Colonic mucosa (tissue), 4 donors: ENCODE measurements at regions not wholly inside any gene's neighbourhood (a gene's known extent, or its start where the extent isn't known, plus 50 kb on each side); places are given as distances from the start of the nearest gene placed in this dataset.

Source experiments
- DNase-seq: peaks from one replicate; pipeline ENCODE4 v3.0.0-alpha.2; 2020
- H3K27ac ChIP-seq: fragments of 200-600 bp; one replicate; pipeline ENCODE4 v1.8.0; 2021
- H3K27me3 ChIP-seq: fragments of 200-600 bp; one replicate; pipeline ENCODE4 v1.8.0; 2021
- H3K36me3 ChIP-seq: fragments of 200-600 bp; one replicate; pipeline ENCODE4 v1.8.0; 2021
- H3K4me1 ChIP-seq: fragments of 200-600 bp; one replicate; pipeline ENCODE4 v1.8.0; 2021; ENCODE audit warnings: mild to moderate bottlenecking
- H3K4me3 ChIP-seq: fragments of 200-600 bp; one replicate; pipeline ENCODE4 v1.8.0; 2021
- H3K9ac ChIP-seq, 2 donors: one replicate each; pipeline ENCODE4 v1.7.0; 2013; ENCODE audit warnings: control low read depth in 2 of 2, low read depth in 2 of 2, low read length in 2 of 2
- H3K9me3 ChIP-seq: fragments of 200-600 bp; one replicate; pipeline ENCODE4 v1.8.0; 2021
- CTCF ChIP-seq: fragments of 200-600 bp; IDR thresholded peaks from one replicate; pipeline ENCODE4 v1.8.0; 2022; ENCODE audit warnings: antibody characterized with exemption, mild to moderate bottlenecking
- intact Hi-C: fragments of 100-400 bp; cut with DNase I; formaldehyde crosslinking; loops from one replicate; pipeline ENCODE4 v1.14.1; 2022
- donor health status: healthy.
- donor health status: DM: no; HTN: no; CAD: no.
- donor health status: DM: no; HTN: no; CAD: no.

- Histone ChIP-seq H3K4me3 (no peak overlapping the region), H3K27ac (no peak overlapping the region), H3K4me1 (no peaks in the 10 kb centered on the region), H3K9ac (no peak overlapping the region), H3K27me3 (no peaks in the 10 kb centered on the region), H3K36me3 (no peaks in the 10 kb centered on the region), H3K9me3 (no peaks in the 10 kb centered on the region)
- no peak for DNase-seq
- intact Hi-C loops: no loop called here
- no peak for TF ChIP-seq CTCF
Observed at GRCh38 chr5:103847060-103847459, 284.5 kb upstream of the NUDT12 start.

- Histone ChIP-seq H3K27ac (no peak overlapping the region), H3K9me3 (no peaks in the 10 kb centered on the region), H3K9ac (no peak overlapping the region), H3K27me3 (no peaks in the 10 kb centered on the region), H3K36me3 (no peaks in the 10 kb centered on the region), H3K4me1 (no peaks in the 10 kb centered on the region), H3K4me3 (no peak overlapping the region)
- DNase-seq: no peak
- TF ChIP-seq CTCF: no peak
- intact Hi-C loops: no loop called here
Observed at GRCh38 chr5:103842936-103843335, 280.3 kb upstream of the NUDT12 start.

- intact Hi-C loops: no loop called here
- H3K27ac ChIP-seq: no peak overlapping the region
- H3K27me3 ChIP-seq: no peaks in the 10 kb centered on the region
- no peak for DNase-seq
- no peak overlapping the region for H3K9ac ChIP-seq
- H3K4me3 ChIP-seq: no peak overlapping the region
- no peaks in the 10 kb centered on the region for H3K4me1 ChIP-seq
- no peaks in the 10 kb centered on the region for H3K9me3 ChIP-seq
- TF ChIP-seq CTCF: no peak
- no peaks in the 10 kb centered on the region for H3K36me3 ChIP-seq
Observed at GRCh38 chr5:103840600-103840999, 278.0 kb upstream of the NUDT12 start.

GRCh38 chr5:103834216-103834615 is 271.6 kb upstream of the NUDT12 start:
- Histone ChIP-seq H3K27me3 (no peaks in the 10 kb centered on the region), H3K27ac (no peak overlapping the region), H3K9me3 (no peaks in the 10 kb centered on the region), H3K36me3 (no peaks in the 10 kb centered on the region), H3K9ac (no peak overlapping the region), H3K4me1 (no peaks in the 10 kb centered on the region), H3K4me3 (no peak overlapping the region)
- no peak for DNase-seq
- TF ChIP-seq CTCF: no peak
- intact Hi-C loops: no loop called here

GRCh38 chr5:103829585-103829984 is 267.0 kb upstream of the NUDT12 start:
- Histone ChIP-seq H3K4me3 (no peak overlapping the region), H3K9ac (no peak overlapping the region), H3K4me1 (no peaks in the 10 kb centered on the region), H3K36me3 (no peaks in the 10 kb centered on the region), H3K9me3 (no peaks in the 10 kb centered on the region), H3K27me3 (no peaks in the 10 kb centered on the region), H3K27ac (no peak overlapping the region)
- no peak for TF ChIP-seq CTCF
- intact Hi-C loops: no loop called here
- no peak for DNase-seq

GRCh38 chr5:103827976-103828375 is 265.4 kb upstream of the NUDT12 start:
- no peak for TF ChIP-seq CTCF
- Histone ChIP-seq H3K4me3 (no peak overlapping the region), H3K27me3 (no peaks in the 10 kb centered on the region), H3K9me3 (no peaks in the 10 kb centered on the region), H3K9ac (no peak overlapping the region), H3K27ac (no peak overlapping the region), H3K36me3 (no peaks in the 10 kb centered on the region), H3K4me1 (no peaks in the 10 kb centered on the region)
- intact Hi-C loops: no loop called here
- no peak for DNase-seq
